Fibroblast of villous mesenchyme (primary cell): ENCODE measurements at regions not wholly inside any gene's neighbourhood (a gene's known extent, or its start where the extent isn't known, plus 50 kb on each side); places are given as distances from the start of the nearest gene placed in this dataset.

Source experiments
- DNase-seq: peaks from one replicate; pipeline ENCODE4 v3.0.0-alpha.2; 2010; ENCODE audit warnings: low read depth
- H3K4me3 ChIP-seq: 2 replicates; pipeline ENCODE4 v1.5.1; 2011; ENCODE audit warnings: low read depth, mild to moderate bottlenecking, low read length
- CTCF ChIP-seq: IDR thresholded peaks from 2 replicates; pipeline ENCODE4 v1.5.1; 2012; ENCODE audit warnings: low read depth, mild to moderate bottlenecking, low read length; ENCODE audit not compliant: insufficient read depth

- no peak for DNase-seq
- TF ChIP-seq CTCF = no peak
- H3K4me3 ChIP-seq = no peak overlapping the region
Measured at GRCh38 chr10:129330211-129330610, 136.8 kb upstream of the MGMT start.

- no peak for DNase-seq
- no peak for TF ChIP-seq CTCF
- no peak overlapping the region for H3K4me3 ChIP-seq
Measured at GRCh38 chr10:129331207-129331838, 135.7 kb upstream of the MGMT start.

- H3K4me3 ChIP-seq = no peak overlapping the region
- no peak for DNase-seq
- TF ChIP-seq CTCF = no peak
Measured at GRCh38 chr10:129331839-129332220, 135.2 kb upstream of the MGMT start.

- H3K4me3 ChIP-seq = no peak overlapping the region
- peak; percentile 40 for TF ChIP-seq CTCF
- DNase-seq = no peak
Measured at GRCh38 chr10:129332476-129332875, 134.6 kb upstream of the MGMT start.

GRCh38 chr10:129333706-129334105 is 133.3 kb upstream of the MGMT start:
- no peak for TF ChIP-seq CTCF
- H3K4me3 ChIP-seq = no peak overlapping the region

GRCh38 chr10:129334266-129334665 is 132.8 kb upstream of the MGMT start:
- DNase-seq = no peak
- no peak overlapping the region for H3K4me3 ChIP-seq
- no peak for TF ChIP-seq CTCF

More at GRCh38 chr10:129333706-129334105, 133.3 kb upstream of the MGMT start:
- DNase-seq = no peak

GRCh38 chr10:129335396-129335795 is 131.6 kb upstream of the MGMT start:
- no peak overlapping the region for H3K4me3 ChIP-seq
- no peak for TF ChIP-seq CTCF
- DNase-seq = no peak
